Superior temporal gyrus (tissue), 1 donor: ENCODE measurements at regions not wholly inside any gene's neighbourhood (a gene's known extent, or its start where the extent isn't known, plus 50 kb on each side); places are given as distances from the start of the nearest gene placed in this dataset.

Experiments used
- DNase-seq: peaks from one replicate; pipeline ENCODE4 v3.0.0-alpha.2; 2016; ENCODE audit errors: extremely low spot score

DNA sequence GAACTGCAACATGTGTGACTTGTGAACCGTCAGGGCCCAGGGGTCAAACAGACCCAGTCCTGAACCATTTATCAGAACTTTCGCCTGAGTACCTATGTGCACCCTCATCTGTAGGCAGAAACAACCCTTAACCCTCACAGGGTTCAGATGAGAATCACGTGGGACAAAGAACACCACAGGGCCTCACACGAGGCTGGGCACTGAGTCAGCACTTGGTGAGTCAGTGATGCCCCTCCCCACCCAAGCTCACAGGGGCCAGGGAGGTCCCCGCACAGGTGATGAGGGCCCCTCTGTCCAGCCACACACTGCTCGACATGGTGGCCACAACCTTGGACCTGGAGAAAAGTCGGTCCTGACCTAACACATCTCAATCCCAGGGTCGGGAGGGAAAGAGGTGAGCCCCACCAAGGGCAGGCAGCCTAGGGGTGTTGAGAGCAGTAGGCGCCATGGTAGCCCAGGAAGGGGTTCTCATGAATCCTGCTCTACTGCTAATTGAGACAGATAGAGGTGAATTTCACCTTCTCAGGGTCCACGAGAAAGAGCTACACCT lies 176.4 kb downstream of the SHANK2 start:
- no peak for DNase-seq

- DNase-seq: no peak
Measured at GRCh38 chr11:71075116-71075720, 177.2 kb downstream of the SHANK2 start.

DNA sequence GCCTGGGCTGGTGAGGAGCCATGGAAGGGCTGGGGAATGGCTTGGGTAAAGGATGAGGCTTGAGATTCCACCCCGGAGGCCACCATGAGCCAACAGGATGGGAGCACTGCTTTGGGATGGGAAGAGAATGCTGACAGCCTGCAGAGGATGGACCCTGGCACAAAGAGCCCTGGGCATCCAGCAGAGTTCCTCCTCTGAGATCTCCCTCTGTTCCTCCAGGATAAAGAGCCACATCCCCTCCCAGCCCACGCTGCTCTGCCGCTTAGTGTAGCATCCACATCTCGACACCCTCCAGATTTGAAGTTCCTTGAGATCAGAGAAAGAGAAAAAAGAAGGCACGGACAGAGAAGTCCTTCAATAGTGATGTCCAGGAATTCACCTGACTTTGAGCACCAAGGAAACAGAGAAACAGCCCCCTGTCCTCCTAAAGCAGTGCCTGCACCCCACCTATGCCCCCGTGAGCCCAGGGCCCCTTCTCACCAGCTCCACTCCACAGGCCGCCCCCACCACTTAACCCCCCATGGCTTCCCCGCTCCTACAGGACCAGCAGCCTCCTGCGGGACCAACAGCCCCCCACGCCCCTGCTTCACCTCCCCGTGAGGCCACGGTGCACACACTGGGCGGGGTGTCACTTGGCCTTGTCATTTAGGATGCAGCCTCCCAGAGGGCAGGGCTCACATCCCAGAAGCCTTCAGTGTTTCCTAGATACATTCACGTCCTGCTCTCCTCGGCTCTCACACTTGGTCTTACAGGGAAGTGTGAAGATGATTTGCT lies 180.5 kb downstream of the SHANK2 start:
- no peak for DNase-seq

GRCh38 chr11:71070490-71071453 lies 181.6 kb downstream of the SHANK2 start:
- DNase-seq: no peak

DNA sequence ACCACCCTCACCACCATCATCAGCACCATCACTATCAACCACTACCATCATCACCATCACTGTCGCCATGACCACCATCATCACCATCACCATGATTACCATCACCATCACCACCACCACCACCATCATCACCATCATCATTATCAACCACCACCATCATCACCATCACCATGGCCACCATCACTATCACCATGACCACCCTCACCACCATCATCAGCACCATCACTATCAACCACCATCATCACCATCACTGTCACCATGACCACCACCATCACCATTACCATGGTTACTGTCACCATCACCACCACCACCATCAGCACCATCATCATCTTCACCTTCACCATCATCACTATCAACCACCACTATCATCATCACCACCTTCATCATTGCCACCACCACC lies 183.4 kb downstream of the SHANK2 start:
- DNase-seq: no peak

- no peak for DNase-seq
Measured at GRCh38 chr11:71067753-71068152, 184.6 kb downstream of the SHANK2 start.

GRCh38 chr11:71066311-71066710 lies 186.1 kb downstream of the SHANK2 start:
- DNase-seq: no peak

DNA sequence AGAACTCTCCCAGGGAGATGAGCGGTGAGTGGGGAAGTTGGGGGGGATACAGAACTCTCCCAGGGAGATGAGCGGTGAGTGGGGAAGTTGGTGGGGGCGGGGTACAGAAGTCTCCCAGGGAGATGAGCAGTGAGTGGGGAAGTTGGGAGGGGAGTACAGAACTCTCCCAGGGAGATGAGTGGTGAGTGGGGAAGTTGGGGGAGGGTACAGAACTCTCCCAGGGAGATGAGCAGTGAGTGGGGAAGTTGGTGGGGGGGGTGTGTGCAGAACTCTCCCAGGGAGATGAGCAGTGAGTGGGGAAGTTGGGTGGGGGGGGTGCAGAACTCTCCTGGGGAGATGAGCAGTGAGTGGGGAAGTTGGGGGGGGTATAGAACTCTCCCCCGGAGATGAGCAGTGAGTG lies 186.5 kb downstream of the SHANK2 start:
- DNase-seq: no peak

GRCh38 chr11:71064702-71065515 lies 187.5 kb downstream of the SHANK2 start:
- DNase-seq: no peak

- DNase-seq: no peak
Measured at GRCh38 chr11:71064183-71064582, 188.2 kb downstream of the SHANK2 start.

DNA sequence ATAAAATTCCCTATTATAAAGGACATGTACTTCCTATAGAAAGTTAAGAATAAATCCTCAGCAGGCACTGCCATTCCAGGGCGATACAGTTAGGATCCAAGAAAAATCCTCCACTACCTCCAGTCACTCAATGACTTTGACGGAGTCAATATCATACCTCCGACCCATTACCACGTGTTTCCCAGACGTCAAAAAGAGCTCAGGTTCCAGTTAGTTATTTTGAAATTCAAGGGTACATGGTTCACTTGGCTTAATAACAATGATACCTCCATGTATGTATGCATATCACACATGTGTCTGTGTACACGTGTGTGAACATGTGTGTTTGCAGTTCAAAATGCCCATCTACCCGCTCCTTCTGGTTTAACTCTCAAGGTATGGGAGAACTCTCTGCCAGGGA lies 189.2 kb downstream of the SHANK2 start:
- DNase-seq: no peak

- no peak for DNase-seq
Measured at GRCh38 chr11:71062199-71062598, 190.2 kb downstream of the SHANK2 start.

- DNase-seq: no peak
Measured at GRCh38 chr11:71060391-71060791, 192.0 kb downstream of the SHANK2 start.

- no peak for DNase-seq
Measured at GRCh38 chr11:71059662-71060061, 192.7 kb downstream of the SHANK2 start.

GRCh38 chr11:71055925-71056324 lies 196.5 kb downstream of the SHANK2 start:
- no peak for DNase-seq
